ENCODE measurements at regions not wholly inside any gene's neighbourhood (a gene's known extent, or its start where the extent isn't known, plus 50 kb on each side); places are given as distances from the start of the nearest gene placed in this dataset.

GRCh38 chr13:107271227-107271626 is 703.3 kb upstream of the ARGLU1 start:
- Mint-ChIP-seq H3K27ac (no peak overlapping the region), H3K27me3 (no peaks in the 10 kb centered on the region), H3K9me3 (peaks cover 3% of the 10 kb centered on the region), H3K36me3 (no peaks in the 10 kb centered on the region), H3K4me3 (no peak overlapping the region), H3K4me1 (no peaks in the 10 kb centered on the region)
- no peak for ATAC-seq

GRCh38 chr13:107266657-107267056 is 698.7 kb upstream of the ARGLU1 start:
- H3K4me1 Mint-ChIP-seq: no peaks in the 10 kb centered on the region
- H3K4me3 Mint-ChIP-seq: no peak overlapping the region
- H3K36me3 Mint-ChIP-seq: no peaks in the 10 kb centered on the region
- H3K27me3 Mint-ChIP-seq: no peaks in the 10 kb centered on the region
- no peak for ATAC-seq
- H3K9me3 Mint-ChIP-seq: peaks cover 9% of the 10 kb centered on the region
- no peak overlapping the region for H3K27ac Mint-ChIP-seq

GRCh38 chr13:107258599-107259187 is 690.8 kb upstream of the ARGLU1 start:
- H3K27me3 Mint-ChIP-seq: no peaks in the 10 kb centered on the region
- no peaks in the 10 kb centered on the region for H3K36me3 Mint-ChIP-seq
- H3K4me1 Mint-ChIP-seq: no peaks in the 10 kb centered on the region
- ATAC-seq: no peak
- H3K27ac Mint-ChIP-seq: no peak overlapping the region
- H3K9me3 Mint-ChIP-seq: peaks cover 8% of the 10 kb centered on the region
- H3K4me3 Mint-ChIP-seq: no peak overlapping the region

GRCh38 chr13:107254392-107254791 is 686.5 kb upstream of the ARGLU1 start:
- Mint-ChIP-seq H3K27ac (no peak overlapping the region), H3K27me3 (no peaks in the 10 kb centered on the region), H3K9me3 (no peaks in the 10 kb centered on the region), H3K4me3 (no peak overlapping the region), H3K36me3 (no peaks in the 10 kb centered on the region), H3K4me1 (no peaks in the 10 kb centered on the region)
- ATAC-seq: no peak

- Mint-ChIP-seq H3K27ac (no peak overlapping the region), H3K27me3 (no peaks in the 10 kb centered on the region), H3K4me1 (no peaks in the 10 kb centered on the region), H3K4me3 (no peak overlapping the region), H3K36me3 (no peaks in the 10 kb centered on the region), H3K9me3 (no peaks in the 10 kb centered on the region)
- ATAC-seq: no peak
Observed at GRCh38 chr13:107252428-107252827, 684.5 kb upstream of the ARGLU1 start.

- no peak overlapping the region for H3K4me3 Mint-ChIP-seq
- H3K27ac Mint-ChIP-seq: no peak overlapping the region
- no peaks in the 10 kb centered on the region for H3K27me3 Mint-ChIP-seq
- H3K9me3 Mint-ChIP-seq: no peaks in the 10 kb centered on the region
- H3K4me1 Mint-ChIP-seq: no peaks in the 10 kb centered on the region
- H3K36me3 Mint-ChIP-seq: no peaks in the 10 kb centered on the region
- ATAC-seq: no peak
Observed at GRCh38 chr13:107252021-107252420, 684.1 kb upstream of the ARGLU1 start.

GRCh38 chr13:107251341-107251740 is 683.4 kb upstream of the ARGLU1 start:
- Mint-ChIP-seq H3K4me1 (no peaks in the 10 kb centered on the region), H3K27me3 (no peaks in the 10 kb centered on the region), H3K36me3 (no peaks in the 10 kb centered on the region), H3K9me3 (no peaks in the 10 kb centered on the region), H3K27ac (no peak overlapping the region), H3K4me3 (no peak overlapping the region)
- no peak for ATAC-seq

- Mint-ChIP-seq H3K36me3 (no peaks in the 10 kb centered on the region), H3K27ac (no peak overlapping the region), H3K4me1 (no peaks in the 10 kb centered on the region), H3K9me3 (no peaks in the 10 kb centered on the region), H3K27me3 (no peaks in the 10 kb centered on the region), H3K4me3 (no peak overlapping the region)
- no peak for ATAC-seq
Observed at GRCh38 chr13:107250628-107251027, 682.7 kb upstream of the ARGLU1 start.

- Mint-ChIP-seq H3K4me1 (no peaks in the 10 kb centered on the region), H3K4me3 (no peak overlapping the region)
- ATAC-seq: no peak
Observed at GRCh38 chr13:107244241-107244640, 676.3 kb upstream of the ARGLU1 start.

GRCh38 chr13:107242138-107242537 is 674.2 kb upstream of the ARGLU1 start:
- H3K36me3 Mint-ChIP-seq: no peaks in the 10 kb centered on the region
- no peak overlapping the region for H3K27ac Mint-ChIP-seq
- no peak for ATAC-seq
- H3K27me3 Mint-ChIP-seq: no peaks in the 10 kb centered on the region
- H3K4me1 Mint-ChIP-seq: no peaks in the 10 kb centered on the region
- no peaks in the 10 kb centered on the region for H3K9me3 Mint-ChIP-seq
- no peak overlapping the region for H3K4me3 Mint-ChIP-seq

More at GRCh38 chr13:107244241-107244640, 676.3 kb upstream of the ARGLU1 start:
- Mint-ChIP-seq H3K27ac (no peak overlapping the region), H3K27me3 (no peaks in the 10 kb centered on the region), H3K36me3 (no peaks in the 10 kb centered on the region), H3K9me3 (no peaks in the 10 kb centered on the region)

GRCh38 chr13:107241381-107241780 is 673.4 kb upstream of the ARGLU1 start:
- H3K27ac Mint-ChIP-seq: no peak overlapping the region
- no peaks in the 10 kb centered on the region for H3K4me1 Mint-ChIP-seq
- no peak for ATAC-seq
- H3K4me3 Mint-ChIP-seq: no peak overlapping the region
- no peaks in the 10 kb centered on the region for H3K9me3 Mint-ChIP-seq
- H3K27me3 Mint-ChIP-seq: no peaks in the 10 kb centered on the region
- no peaks in the 10 kb centered on the region for H3K36me3 Mint-ChIP-seq

GRCh38 chr13:107239213-107239612 is 671.3 kb upstream of the ARGLU1 start:
- H3K4me1 Mint-ChIP-seq: no peaks in the 10 kb centered on the region
- H3K4me3 Mint-ChIP-seq: no peak overlapping the region
- no peaks in the 10 kb centered on the region for H3K9me3 Mint-ChIP-seq
- H3K27me3 Mint-ChIP-seq: no peaks in the 10 kb centered on the region
- no peak for ATAC-seq
- H3K36me3 Mint-ChIP-seq: no peaks in the 10 kb centered on the region
- H3K27ac Mint-ChIP-seq: no peak overlapping the region

- Mint-ChIP-seq H3K27ac (no peak overlapping the region), H3K9me3 (no peaks in the 10 kb centered on the region), H3K4me1 (no peaks in the 10 kb centered on the region), H3K27me3 (no peaks in the 10 kb centered on the region), H3K4me3 (no peak overlapping the region), H3K36me3 (no peaks in the 10 kb centered on the region)
- ATAC-seq: no peak
Observed at GRCh38 chr13:107238262-107238981, 670.5 kb upstream of the ARGLU1 start.

- Mint-ChIP-seq H3K4me3 (no peak overlapping the region), H3K36me3 (no peaks in the 10 kb centered on the region), H3K27ac (no peak overlapping the region), H3K4me1 (no peaks in the 10 kb centered on the region), H3K27me3 (no peaks in the 10 kb centered on the region), H3K9me3 (peaks cover 3% of the 10 kb centered on the region)
- no peak for ATAC-seq
Observed at GRCh38 chr13:107234319-107235073, 666.6 kb upstream of the ARGLU1 start.

GRCh38 chr13:107233541-107233940 is 665.6 kb upstream of the ARGLU1 start:
- H3K27ac Mint-ChIP-seq: no peak overlapping the region
- no peak for ATAC-seq
- no peak overlapping the region for H3K4me3 Mint-ChIP-seq
- no peaks in the 10 kb centered on the region for H3K36me3 Mint-ChIP-seq
- peaks cover 3% of the 10 kb centered on the region for H3K9me3 Mint-ChIP-seq
- H3K27me3 Mint-ChIP-seq: no peaks in the 10 kb centered on the region
- H3K4me1 Mint-ChIP-seq: no peaks in the 10 kb centered on the region

GRCh38 chr13:107231944-107232343 is 664.0 kb upstream of the ARGLU1 start:
- Mint-ChIP-seq H3K9me3 (peaks cover 3% of the 10 kb centered on the region), H3K4me1 (no peaks in the 10 kb centered on the region)

More at GRCh38 chr13:107231944-107232343, 664.0 kb upstream of the ARGLU1 start:
- Mint-ChIP-seq H3K4me3 (no peak overlapping the region), H3K27me3 (no peaks in the 10 kb centered on the region), H3K36me3 (no peaks in the 10 kb centered on the region), H3K27ac (no peak overlapping the region)
- no peak for ATAC-seq
